Stimulated activated CD8-positive, alpha-beta memory T cell treated with anti-CD3 and anti-CD28 coated beads, Interleukin-15, amount 100 ng/mL, for 1 hour (primary cell): ENCODE measurements at regions not wholly inside any gene's neighbourhood (a gene's known extent, or its start where the extent isn't known, plus 50 kb on each side); places are given as distances from the start of the nearest gene placed in this dataset.

Source experiments
- DNase-seq: peaks from one replicate; pipeline ENCODE4 v3.0.0-alpha.2; 2020; ENCODE audit warnings: low read depth

- DNase-seq = no peak
These were observed 164.7 kb downstream of the SETD4 start for GRCh38 chr21:35895598-35895997.

- no peak for DNase-seq
These were observed 167.2 kb downstream of the SETD4 start for GRCh38 chr21:35893156-35893555.

DNA sequence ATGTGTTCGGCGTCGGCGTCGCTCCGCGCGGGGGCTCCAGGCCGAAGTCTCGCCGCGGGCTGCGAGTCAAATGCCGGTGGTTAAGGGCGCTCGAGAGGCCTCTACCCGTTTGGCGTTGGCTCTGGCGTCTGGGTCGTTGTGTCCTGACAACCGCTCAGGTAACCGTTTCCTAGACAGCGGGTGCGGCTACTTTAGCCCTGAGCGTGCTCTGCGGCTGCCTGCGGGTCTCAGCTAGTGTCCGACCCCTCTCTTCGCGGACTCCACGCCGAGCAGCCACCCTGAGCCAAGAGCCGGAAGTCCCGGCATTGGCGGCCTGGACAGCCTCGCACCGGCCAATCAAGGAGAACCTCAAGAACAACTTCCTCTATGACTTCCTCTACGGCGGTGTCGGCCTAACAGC lies 173.4 kb downstream of the SETD4 start:
- no peak for DNase-seq

GRCh38 chr21:35885942-35886541 lies 174.3 kb downstream of the SETD4 start:
- DNase-seq = no peak

DNA sequence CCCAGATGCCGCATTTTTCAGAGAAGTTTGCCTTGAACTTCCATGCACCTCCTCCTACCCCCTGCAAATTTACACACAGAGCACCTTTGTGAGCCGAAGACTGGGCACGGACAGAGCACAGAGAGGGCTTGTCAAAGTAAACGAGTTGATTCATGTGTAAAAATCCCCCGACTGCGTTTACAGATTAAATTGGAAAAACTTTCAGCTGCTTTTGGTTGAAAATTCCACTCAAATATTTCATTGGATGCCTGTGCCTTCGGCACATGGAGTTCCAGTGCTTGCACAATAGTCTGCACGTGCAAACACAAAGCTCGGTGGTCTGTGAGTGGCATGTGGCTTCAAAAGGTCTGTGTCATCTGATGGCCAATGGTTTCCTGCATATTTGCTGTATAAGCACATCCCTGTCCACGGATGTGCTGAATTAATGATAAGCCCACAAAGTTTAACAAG lies 177.5 kb downstream of the SETD4 start:
- no peak for DNase-seq

DNA sequence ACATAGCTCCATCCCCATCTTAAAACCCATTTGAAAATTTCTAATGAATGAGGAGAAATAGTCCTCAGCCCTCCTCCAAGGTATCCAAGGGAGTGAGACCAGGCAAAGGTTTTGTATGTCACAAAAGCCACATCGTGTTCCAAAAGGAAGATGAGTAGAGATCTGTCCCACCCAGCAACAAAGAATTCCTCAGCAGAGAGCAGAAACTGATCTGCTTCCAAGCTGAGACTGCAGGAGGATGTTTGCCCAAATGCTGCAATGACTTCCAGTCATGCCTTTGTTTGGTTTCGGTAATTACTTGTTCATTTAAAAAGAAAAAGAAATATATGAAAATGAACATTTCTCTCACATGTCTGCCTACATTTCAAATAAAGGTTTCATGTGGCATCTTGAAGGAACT lies 186.9 kb downstream of the SETD4 start:
- DNase-seq = no peak

GRCh38 chr21:35871906-35872305 lies 188.4 kb downstream of the SETD4 start:
- no peak for DNase-seq

DNA sequence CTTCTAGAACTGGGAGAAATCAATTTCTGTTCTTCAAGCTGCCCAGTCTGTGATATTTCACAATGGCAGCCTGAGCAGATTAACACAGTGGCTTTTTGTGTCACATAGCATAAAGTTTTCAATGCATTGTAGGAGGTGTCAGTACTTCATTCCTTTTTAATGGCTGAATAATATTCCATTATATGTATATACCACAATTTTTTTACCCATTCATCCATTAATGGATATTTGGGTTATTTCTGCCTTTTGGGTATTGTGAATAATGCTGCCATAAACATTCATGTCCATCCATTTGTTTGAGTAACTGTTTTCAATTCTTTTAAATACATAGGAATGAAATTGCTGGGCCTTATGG lies 191.5 kb downstream of the SETD4 start:
- DNase-seq = no peak

GRCh38 chr21:35868005-35868868 lies 192.1 kb downstream of the SETD4 start:
- no peak for DNase-seq

- no peak for DNase-seq
These were observed 196.3 kb downstream of the SETD4 start for GRCh38 chr21:35864039-35864438.

GRCh38 chr21:35862969-35863368 lies 197.4 kb downstream of the SETD4 start:
- DNase-seq = no peak

DNA sequence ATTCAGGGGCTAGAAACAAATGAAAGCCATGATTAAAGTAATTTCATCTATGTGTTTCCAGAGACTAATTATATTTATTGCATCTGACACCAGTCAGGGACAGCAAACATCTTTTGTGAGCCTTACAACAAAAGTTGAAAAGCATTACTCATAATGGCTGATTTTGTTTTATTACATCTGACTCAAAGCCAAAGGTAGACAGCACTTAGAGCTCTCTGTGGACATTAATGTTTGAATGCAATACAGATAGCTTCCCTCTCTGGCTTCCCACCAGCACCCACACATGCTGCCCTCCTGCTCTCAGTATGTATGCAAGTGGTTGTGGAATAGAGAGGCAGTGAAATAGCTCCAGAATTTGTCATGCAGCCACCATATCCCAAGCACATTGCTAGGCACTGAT lies 198.7 kb downstream of the SETD4 start:
- no peak for DNase-seq

GRCh38 chr21:35860189-35860869 lies 200.0 kb downstream of the SETD4 start:
- no peak for DNase-seq

GRCh38 chr21:35859677-35860076 lies 200.6 kb downstream of the SETD4 start:
- no peak for DNase-seq

DNA sequence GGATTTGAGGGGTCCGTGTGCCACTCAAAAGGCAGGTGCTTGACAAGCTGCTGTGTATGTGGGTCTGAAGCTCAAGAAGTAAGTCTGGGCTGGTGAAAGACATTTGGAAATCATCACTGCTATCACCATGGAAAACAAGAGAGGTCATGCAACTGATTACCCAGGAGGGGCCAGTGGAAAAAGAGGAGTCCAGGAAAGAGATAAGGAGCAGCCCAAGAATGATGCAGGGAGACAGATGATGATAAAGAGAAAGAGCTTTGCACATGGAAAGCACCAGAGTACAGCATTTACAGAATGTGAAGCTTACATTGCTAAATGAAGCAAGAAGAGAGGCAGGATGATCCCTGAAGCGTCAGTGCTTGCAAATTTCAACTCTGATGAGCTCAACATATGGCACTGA lies 203.2 kb downstream of the SETD4 start:
- no peak for DNase-seq

DNA sequence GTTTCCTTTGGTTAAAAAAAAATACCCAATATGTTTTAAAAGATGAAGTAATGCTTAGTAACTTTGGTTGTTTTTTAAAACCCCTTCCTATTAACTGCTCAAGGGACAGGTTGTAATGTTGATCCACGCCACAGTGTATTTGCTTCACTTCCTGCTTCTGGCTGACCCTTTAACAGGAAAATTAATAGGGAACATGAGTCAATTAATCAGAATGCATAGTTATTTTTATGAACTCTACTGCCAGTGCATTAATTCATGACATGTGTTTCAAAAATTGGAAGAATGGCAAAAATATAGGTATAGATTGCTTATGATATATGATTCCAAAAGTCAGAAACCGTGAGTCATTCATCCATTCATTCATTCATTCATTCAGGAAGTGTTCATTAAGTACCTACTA lies 204.8 kb downstream of the SETD4 start:
- DNase-seq = no peak

GRCh38 chr21:35854281-35854680 lies 206.0 kb downstream of the SETD4 start:
- DNase-seq = no peak

GRCh38 chr21:35853321-35854239 lies 206.7 kb downstream of the SETD4 start:
- no peak for DNase-seq

GRCh38 chr21:35852820-35853219 lies 207.5 kb downstream of the SETD4 start:
- DNase-seq = no peak

DNA sequence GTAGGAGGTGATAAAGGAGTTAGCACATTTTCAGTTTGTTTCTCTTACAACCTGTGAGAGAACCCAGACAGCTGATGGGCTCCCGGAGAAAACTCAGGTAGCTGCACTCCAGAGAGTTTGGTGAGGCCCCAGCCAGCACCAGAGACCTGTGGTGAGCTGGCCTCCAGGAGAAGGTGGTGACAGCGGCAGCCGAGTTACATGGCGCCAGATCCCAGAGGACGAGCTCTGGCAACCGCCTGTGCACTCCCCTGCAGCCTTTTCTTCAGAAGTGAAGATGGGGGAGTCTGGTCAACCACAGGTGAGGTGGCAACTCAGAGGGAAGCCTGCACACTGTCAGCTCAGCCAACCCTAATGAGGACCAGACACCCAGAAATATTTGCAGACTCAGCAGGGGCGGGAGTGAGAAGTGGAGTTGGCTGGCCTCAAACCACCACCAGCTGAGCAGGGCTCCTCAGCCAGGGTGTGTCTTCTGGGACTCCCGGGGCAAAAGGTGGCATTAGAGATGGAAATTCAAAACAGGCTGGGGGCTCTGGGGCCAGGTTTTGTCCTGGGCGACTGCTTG lies 209.7 kb downstream of the SETD4 start:
- DNase-seq = no peak

GRCh38 chr21:35850029-35850428 lies 210.3 kb downstream of the SETD4 start:
- DNase-seq = no peak

- no peak for DNase-seq
These were observed 211.2 kb downstream of the SETD4 start for GRCh38 chr21:35849144-35849543.
